ENCODE measurements at regions not wholly inside any gene's neighbourhood (a gene's known extent, or its start where the extent isn't known, plus 50 kb on each side); places are given as distances from the start of the nearest gene placed in this dataset.
A peak's percentile ranks its signal among the peaks of the same experiment; 100 is the strongest.

- TF ChIP-seq NCOA4 (IDR thresholded peaks at IDR 0.05; ENCODE audit: partially characterized antibody) (no peak), HOMEZ (CRISPR knock-in tag; IDR thresholded peaks at IDR 0.05) (no peak), ZNF277 (CRISPR knock-in tag; IDR thresholded peaks at IDR 0.05; ENCODE audit: borderline replicate concordance) (no peak), SMARCE1 (IDR thresholded peaks at IDR 0.05) (peak; percentile 84), FOXJ3 (CRISPR knock-in tag; IDR thresholded peaks at IDR 0.05) (no peak), CBX3 (IDR thresholded peaks at IDR 0.05; ENCODE audit: borderline replicate concordance in 1 of 2, low read length in 2 of 2) (no peak), SMARCA5 (IDR thresholded peaks at IDR 0.05) (no peak), GTF2E2 (tag; IDR thresholded peaks at IDR 0.05) (no peak)
- TF ChIP-seq, protein P1, sequence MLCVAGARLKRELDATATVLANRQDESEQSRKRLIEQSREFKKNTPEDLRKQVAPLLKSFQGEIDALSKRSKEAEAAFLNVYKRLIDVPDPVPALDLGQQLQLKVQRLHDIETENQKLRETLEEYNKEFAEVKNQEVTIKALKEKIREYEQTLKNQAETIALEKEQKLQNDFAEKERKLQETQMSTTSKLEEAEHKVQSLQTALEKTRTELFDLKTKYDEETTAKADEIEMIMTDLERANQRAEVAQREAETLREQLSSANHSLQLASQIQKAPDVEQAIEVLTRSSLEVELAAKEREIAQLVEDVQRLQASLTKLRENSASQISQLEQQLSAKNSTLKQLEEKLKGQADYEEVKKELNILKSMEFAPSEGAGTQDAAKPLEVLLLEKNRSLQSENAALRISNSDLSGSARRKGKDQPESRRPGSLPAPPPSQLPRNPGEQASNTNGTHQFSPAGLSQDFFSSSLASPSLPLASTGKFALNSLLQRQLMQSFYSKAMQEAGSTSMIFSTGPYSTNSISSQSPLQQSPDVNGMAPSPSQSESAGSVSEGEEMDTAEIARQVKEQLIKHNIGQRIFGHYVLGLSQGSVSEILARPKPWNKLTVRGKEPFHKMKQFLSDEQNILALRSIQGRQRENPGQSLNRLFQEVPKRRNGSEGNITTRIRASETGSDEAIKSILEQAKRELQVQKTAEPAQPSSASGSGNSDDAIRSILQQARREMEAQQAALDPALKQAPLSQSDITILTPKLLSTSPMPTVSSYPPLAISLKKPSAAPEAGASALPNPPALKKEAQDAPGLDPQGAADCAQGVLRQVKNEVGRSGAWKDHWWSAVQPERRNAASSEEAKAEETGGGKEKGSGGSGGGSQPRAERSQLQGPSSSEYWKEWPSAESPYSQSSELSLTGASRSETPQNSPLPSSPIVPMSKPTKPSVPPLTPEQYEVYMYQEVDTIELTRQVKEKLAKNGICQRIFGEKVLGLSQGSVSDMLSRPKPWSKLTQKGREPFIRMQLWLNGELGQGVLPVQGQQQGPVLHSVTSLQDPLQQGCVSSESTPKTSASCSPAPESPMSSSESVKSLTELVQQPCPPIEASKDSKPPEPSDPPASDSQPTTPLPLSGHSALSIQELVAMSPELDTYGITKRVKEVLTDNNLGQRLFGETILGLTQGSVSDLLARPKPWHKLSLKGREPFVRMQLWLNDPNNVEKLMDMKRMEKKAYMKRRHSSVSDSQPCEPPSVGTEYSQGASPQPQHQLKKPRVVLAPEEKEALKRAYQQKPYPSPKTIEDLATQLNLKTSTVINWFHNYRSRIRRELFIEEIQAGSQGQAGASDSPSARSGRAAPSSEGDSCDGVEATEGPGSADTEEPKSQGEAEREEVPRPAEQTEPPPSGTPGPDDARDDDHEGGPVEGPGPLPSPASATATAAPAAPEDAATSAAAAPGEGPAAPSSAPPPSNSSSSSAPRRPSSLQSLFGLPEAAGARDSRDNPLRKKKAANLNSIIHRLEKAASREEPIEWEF (CRISPR knock-in tag; IDR thresholded peaks at IDR 0.05) = no peak
- TF ChIP-seq, protein P2, sequence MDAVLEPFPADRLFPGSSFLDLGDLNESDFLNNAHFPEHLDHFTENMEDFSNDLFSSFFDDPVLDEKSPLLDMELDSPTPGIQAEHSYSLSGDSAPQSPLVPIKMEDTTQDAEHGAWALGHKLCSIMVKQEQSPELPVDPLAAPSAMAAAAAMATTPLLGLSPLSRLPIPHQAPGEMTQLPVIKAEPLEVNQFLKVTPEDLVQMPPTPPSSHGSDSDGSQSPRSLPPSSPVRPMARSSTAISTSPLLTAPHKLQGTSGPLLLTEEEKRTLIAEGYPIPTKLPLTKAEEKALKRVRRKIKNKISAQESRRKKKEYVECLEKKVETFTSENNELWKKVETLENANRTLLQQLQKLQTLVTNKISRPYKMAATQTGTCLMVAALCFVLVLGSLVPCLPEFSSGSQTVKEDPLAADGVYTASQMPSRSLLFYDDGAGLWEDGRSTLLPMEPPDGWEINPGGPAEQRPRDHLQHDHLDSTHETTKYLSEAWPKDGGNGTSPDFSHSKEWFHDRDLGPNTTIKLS (IDR thresholded peaks at IDR 0.05; ENCODE audit: borderline replicate concordance, low read depth) = no peak
Measured at GRCh38 chr12:75938189-75938588, 93.4 kb downstream of the PHLDA1 start (continued).
